Stimulated activated CD4-positive, alpha-beta T cell treated with anti-CD3 and anti-CD28 coated beads, Interleukin-12 subunit alpha, Interleukin-12 subunit beta, amount 100 ng/mL, for 48 hours (primary cell): ENCODE measurements at regions not wholly inside any gene's neighbourhood (a gene's known extent, or its start where the extent isn't known, plus 50 kb on each side); places are given as distances from the start of the nearest gene placed in this dataset.

Experiments
- DNase-seq, 3 donors: peaks; one replicate each; pipeline ENCODE4 v3.0.0-alpha.2; 2020; ENCODE audit warnings: low read depth in 2 of 3, low spot score in 1 of 3

DNA sequence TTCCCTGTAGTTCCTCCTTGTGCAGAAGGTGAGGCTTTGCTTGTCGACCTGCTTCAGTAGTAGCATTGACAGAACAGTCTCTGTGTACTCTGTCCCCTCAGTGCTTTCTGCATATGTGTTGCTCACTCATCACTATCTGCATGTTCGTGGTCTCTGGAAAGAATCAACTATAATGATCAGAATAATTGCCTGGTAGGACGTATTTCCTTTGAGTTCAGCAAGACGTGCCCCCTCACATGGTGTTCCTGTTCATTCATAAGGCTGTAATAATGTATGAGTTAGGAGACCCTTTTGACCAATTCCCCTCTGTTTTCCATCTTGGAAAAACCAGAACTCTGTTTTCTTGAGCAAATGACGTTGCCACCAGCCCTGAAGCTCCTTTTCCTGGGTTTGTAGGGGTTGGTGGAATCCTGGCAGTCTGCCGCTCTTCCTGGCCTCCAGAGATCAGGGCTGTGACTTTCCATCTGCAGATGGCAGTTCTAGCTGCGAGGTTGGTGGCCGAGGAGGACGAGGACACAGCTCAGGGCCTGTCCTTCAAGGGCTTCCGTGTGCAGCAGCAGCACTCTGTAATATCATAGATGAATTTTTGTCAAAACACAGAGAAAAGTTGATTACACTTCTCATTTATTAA lies 61.9 kb downstream of the EXOSC2 start:
- no peak for DNase-seq

GRCh38 chr9:130756037-130756436 lies 62.5 kb downstream of the EXOSC2 start:
- DNase-seq, result no peak

DNA sequence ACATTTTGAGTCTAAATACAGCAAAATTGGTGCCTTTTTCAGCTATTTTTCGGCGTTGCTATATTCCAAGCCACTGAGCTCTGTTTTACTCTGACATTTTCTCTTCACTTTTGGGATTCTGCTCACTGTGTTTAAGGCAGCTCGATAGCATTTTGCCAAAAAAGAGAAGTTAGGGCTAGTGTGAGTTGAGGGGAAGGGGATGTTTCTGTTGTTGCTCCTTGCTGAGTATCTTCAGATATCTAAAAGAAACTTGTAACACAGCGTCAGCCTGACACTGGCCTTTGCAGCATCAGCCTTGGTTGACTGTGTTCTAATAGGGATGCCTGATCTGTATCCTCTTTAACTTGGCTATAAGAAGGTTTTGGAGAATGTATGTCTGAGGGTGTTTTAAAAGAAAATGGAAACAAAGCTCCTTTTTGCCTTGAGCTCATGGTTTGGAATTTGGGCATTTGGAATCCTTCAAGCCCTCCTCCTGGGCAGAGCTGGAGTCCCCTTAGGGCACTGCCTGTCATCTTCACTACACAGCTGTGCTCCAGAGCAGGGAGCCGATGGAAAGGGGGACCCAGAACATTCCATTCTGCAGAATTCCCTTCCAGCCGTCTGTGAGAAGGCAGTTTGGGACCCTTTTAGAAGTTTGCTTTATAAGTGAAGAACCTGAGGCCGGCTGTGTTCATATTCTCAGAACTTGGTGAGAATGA lies 63.0 kb downstream of the EXOSC2 start:
- no peak for DNase-seq

DNA sequence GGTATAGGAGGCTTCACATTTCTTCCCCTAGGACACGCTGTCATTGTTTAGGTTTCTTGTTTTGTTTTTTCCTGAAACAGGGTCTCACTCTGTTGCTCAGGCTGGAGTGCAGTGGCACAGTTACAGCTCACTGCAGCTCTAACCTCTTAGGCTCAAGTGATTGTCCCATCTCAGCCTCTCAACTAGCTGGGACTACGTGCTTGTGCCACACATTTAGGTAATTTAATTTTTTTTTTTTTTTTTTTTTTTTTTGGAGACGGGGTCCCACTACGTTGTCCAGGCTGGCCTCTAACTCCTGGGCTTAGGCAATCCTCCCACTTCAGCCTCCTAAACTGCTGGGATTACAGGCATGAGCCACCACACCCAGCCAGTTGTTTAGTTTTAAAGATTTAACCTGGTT lies 66.2 kb downstream of the EXOSC2 start:
- no peak for DNase-seq

DNA sequence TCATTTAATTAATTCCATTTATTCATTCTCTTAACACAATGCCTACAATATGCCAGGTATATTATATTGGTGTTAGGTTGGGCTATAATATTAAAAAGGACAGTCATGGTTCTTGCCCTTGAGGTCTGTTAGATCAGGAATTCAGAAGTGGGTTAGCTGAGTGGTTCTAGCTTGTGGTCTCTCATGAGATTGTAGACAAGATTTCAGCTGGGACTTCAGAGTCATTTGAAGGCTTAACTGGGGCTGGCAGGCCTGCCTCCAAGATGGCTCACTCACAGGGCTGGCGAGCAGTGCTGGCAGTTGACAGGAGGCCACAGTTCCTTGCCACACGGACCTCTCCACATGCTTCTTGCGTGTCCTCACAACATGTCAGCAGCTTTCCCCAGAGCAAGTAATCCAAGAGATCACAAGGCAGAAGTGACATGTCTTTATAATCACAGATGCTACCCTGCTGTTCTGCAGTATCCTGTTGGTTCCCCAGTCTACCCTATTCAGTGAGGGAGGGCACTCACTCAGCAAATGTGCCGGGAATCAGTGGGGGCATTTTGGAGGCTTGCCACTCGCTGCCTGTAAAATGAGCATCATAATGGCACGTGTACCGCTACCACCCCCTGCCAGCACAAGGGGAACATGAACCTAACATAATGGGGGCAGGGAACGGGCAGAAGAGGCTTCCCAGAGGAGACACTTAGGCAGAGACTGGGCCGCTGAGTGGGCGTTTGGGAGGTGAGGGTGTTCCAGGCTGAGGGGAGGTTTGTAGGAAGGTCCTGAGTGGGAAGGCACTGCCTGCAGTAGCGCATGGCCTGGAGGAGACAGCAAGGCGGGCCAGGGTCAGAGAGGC lies 70.0 kb downstream of the EXOSC2 start:
- no peak for DNase-seq

GRCh38 chr9:130765137-130766020 lies 69.7 kb upstream of the ABL1 start:
- DNase-seq, result peak in 1 of 3 donors; percentile 25

- DNase-seq, result no peak
These were observed 68.8 kb upstream of the ABL1 start for GRCh38 chr9:130766021-130766926.

DNA sequence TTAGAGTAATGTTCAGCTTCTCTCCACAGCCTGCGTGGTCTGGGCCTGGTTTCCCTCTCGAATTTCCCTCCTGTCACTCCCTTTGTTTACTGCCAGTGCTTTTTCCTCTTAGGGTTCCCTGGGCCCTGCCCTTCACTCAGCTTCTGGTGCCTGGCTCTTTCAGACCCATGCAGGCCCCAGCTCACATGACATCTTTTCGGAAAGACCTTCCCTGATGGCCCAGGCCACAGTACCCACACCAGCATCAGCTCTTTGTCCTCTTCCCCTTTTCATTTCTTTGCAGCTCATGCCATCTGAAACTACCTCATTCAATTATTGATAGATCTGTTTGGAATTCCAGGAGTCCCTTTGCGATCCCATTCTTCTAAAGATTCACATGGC lies 68.1 kb upstream of the ABL1 start:
- no peak for DNase-seq

GRCh38 chr9:130768265-130768664 lies 66.8 kb upstream of the ABL1 start:
- DNase-seq, result no peak

GRCh38 chr9:130768891-130769403 lies 66.1 kb upstream of the ABL1 start:
- no peak for DNase-seq

DNA sequence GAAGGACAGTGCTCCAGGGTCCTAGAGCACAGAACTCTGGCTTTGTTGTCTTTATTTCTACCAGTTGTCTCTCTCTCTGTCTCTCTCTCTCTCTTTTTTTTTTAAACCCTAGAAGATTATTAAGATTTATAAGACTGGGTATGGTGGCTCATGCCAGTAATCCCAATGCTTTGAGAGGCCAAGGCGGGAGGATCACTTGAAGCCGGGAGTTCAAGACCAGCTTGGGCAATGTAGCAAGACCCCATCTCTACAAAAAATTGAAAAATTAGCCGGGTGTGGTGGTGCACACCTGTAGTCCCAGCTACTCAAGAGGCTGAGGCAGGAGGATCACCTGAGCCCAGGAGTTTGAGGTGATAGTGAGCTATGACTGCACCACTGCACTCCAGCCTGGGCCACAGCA lies 65.0 kb upstream of the ABL1 start:
- DNase-seq, result no peak

- DNase-seq, result peak in 1 of 3 donors; percentile 17
These were observed 64.2 kb upstream of the ABL1 start for GRCh38 chr9:130770679-130771442.

- DNase-seq, result no peak
These were observed 62.9 kb upstream of the ABL1 start for GRCh38 chr9:130772185-130772584.

DNA sequence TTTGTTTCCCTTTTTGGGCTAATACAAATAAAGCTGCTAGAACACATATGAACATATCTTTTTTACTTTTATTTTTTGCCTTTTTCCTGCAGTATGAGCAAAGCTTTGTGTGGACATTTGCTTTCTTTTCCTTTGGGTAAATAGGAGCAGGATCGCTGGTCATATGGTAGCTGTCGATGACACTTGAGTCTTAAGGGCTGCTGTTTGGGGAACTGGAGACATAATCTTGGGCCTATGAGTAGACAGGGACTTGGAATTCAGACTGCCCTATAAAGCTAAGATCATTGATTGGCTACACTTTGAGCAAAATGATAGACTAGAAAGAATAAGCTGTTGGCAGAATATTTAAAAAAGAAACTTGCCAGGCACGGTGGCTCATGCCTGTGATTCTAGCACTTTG lies 60.9 kb upstream of the ABL1 start:
- no peak for DNase-seq

DNA sequence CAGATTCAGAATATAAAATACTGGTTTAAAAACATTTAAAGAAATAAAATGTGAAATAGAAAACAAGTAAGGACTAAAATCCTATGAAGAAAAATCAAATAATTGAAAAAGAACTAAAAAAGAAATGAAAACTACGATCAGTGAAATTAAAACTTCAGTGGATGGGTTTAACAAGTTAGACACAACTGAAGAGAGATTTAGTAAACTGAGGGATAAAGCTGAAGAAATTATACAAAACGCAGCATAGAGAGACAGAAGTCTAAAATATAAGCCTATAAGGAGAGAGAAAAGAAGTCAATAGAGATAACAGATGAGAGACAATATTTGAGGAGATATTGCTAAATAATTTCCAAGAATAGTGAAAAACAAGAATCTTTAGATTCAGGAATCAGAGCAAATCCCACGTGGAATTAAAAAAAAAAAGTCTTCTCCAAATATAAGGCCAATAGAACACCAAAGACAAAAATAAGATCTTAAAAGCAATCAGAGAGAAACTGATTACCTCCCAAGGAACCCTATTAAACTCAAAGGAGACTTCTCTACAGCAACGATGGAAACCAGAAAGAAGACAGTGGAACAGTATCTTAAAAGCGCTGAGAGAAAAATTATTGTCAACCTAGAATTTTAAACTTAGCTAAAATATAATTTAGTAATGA lies 59.6 kb upstream of the ABL1 start:
- no peak for DNase-seq

GRCh38 chr9:130779153-130779855 lies 55.8 kb upstream of the ABL1 start:
- DNase-seq, result no peak

- DNase-seq, result no peak
These were observed 54.6 kb upstream of the ABL1 start for GRCh38 chr9:130780415-130780814.

DNA sequence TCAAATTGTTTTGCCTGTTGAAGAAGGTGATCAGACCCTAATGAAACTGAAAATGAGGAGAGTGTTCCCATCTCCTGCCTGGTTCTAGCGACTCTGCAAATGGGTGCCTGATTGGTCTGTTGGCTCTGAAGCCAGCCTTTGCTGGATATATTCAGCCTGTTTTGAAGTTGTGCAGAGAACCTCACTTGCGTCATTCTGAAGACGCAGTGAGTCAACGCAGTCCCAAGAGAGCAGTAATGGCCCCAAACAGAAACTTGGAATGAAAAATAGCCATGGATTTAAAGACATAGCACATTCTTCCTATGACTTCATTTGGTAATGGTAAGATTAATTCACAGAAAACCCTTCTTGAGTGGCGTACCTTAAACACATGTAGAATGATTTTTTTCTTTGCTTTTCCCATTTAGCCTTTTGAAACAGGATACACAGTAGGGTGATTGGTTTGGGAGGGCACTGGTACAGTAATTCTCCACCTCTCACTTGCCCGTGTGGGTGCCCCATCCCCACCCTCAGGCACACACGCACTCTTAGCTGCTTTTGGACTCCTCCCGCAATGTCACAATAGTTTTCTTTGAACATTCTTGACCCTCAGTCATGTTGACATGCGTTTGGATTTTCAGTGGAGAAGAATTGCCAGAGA lies 54.1 kb upstream of the ABL1 start:
- no peak for DNase-seq
